Nephron progenitor cell (in vitro differentiated cells): ENCODE measurements at regions not wholly inside any gene's neighbourhood (a gene's known extent, or its start where the extent isn't known, plus 50 kb on each side); places are given as distances from the start of the nearest gene placed in this dataset.
"Not testable (repeated sequence)": the region's sequence is repeated elsewhere in the genome, so short reads cannot be mapped to it uniquely, and the experiment has no call there.

Experiments used
- DNase-seq: peaks from one replicate; pipeline ENCODE4 v3.0.0; 2021
- H3K27ac Mint-ChIP-seq: 2 replicates; pipeline ENCODE4 v1.8.0; 2021; ENCODE audit warnings: mild to moderate bottlenecking, moderate library complexity, mixed read lengths
- H3K27me3 Mint-ChIP-seq: 2 replicates; pipeline ENCODE4 v1.8.0; 2021; ENCODE audit warnings: mild to moderate bottlenecking, low read depth, mixed read lengths; ENCODE audit not compliant: poor library complexity
- H3K36me3 Mint-ChIP-seq: 2 replicates; pipeline ENCODE4 v1.8.0; 2021; ENCODE audit warnings: low read depth, mixed read lengths
- H3K4me1 Mint-ChIP-seq: 2 replicates; pipeline ENCODE4 v1.8.0; 2021; ENCODE audit warnings: mixed read lengths
- H3K4me3 Mint-ChIP-seq: 2 replicates; pipeline ENCODE4 v1.8.0; 2021; ENCODE audit warnings: mild to moderate bottlenecking, moderate library complexity, mixed read lengths
- H3K9me3 Mint-ChIP-seq: 2 replicates; pipeline ENCODE4 v1.8.0; 2021; ENCODE audit warnings: mild to moderate bottlenecking, moderate library complexity, mixed read lengths
- TF ChIP-seq, protein P1 (sequence below): fragments of 200-600 bp; sonication (generic); IDR thresholded peaks from 2 replicates; pipeline ENCODE4 v1.5.0; 2021; ENCODE audit warnings: antibody characterized with exemption

DNA sequence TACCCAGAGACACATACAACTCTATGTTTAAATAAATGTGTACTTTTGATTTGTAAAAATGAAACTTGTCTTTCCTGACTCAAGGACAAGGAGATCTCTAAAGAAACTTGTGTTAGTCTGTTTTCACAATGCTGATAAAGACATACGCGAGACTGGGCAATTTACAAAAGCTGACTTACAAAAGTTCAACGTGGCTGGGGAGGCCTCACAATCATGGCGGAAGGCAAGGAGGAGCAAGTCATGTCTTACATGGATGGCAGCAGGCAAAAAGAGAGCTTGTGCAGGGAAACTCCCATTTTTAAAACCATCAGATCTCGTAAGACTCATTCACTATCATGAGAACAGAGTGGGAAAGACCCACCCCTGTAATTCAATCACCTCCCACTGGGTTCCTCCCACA lies 52.2 kb upstream of the PAPSS1 start:
- not testable (repeated sequence) for H3K4me1 Mint-ChIP-seq, H3K36me3 Mint-ChIP-seq, H3K27me3 Mint-ChIP-seq, H3K4me3 Mint-ChIP-seq, H3K27ac Mint-ChIP-seq, DNase-seq
- peaks cover 51% of the 10 kb centered on the region for H3K9me3 Mint-ChIP-seq

DNA sequence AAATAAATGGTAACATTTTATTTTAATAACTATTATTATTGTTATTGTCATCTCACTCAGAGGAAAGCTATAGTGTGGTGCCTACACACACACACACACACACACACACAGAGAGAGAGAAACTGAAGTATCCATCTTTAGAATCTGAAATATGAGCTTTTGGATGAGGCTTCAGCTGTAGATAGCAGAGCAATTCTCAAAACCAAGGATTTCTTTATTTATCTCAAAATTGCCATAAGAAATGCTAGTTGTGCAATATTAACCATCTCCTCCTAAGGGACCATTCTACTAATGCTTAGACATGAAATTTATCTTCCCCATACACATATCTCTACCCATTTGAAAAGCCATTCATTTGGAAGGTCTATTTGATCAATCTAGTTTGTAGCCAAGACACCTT lies 50.1 kb upstream of the SGMS2 start:
- no peak overlapping the region for H3K4me3 Mint-ChIP-seq
- no peaks in the 10 kb centered on the region for H3K4me1 Mint-ChIP-seq
- no peak overlapping the region for H3K27ac Mint-ChIP-seq
- H3K36me3 Mint-ChIP-seq: peaks cover 8% of the 10 kb centered on the region
- peaks cover 65% of the 10 kb centered on the region for H3K9me3 Mint-ChIP-seq
- no peaks in the 10 kb centered on the region for H3K27me3 Mint-ChIP-seq
- TF ChIP-seq, protein P1, sequence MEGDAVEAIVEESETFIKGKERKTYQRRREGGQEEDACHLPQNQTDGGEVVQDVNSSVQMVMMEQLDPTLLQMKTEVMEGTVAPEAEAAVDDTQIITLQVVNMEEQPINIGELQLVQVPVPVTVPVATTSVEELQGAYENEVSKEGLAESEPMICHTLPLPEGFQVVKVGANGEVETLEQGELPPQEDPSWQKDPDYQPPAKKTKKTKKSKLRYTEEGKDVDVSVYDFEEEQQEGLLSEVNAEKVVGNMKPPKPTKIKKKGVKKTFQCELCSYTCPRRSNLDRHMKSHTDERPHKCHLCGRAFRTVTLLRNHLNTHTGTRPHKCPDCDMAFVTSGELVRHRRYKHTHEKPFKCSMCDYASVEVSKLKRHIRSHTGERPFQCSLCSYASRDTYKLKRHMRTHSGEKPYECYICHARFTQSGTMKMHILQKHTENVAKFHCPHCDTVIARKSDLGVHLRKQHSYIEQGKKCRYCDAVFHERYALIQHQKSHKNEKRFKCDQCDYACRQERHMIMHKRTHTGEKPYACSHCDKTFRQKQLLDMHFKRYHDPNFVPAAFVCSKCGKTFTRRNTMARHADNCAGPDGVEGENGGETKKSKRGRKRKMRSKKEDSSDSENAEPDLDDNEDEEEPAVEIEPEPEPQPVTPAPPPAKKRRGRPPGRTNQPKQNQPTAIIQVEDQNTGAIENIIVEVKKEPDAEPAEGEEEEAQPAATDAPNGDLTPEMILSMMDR: no peak
- no peak for DNase-seq
